PFSK-1 (cell line): ENCODE measurements at regions not wholly inside any gene's neighbourhood (a gene's known extent, or its start where the extent isn't known, plus 50 kb on each side); places are given as distances from the start of the nearest gene placed in this dataset.

Experiments
- FOXP2 ChIP-seq: optimal IDR thresholded peaks from 2 replicates; pipeline ENCODE3; 2011; ENCODE audit warnings: borderline replicate concordance, control low read depth, inconsistent platforms; ENCODE audit not compliant: insufficient read depth; ENCODE audit errors: extremely low read length, extremely low read depth
- POLR2AphosphoS5 ChIP-seq: IDR thresholded peaks from 2 replicates; pipeline ENCODE4 v1.6.1; 2012; ENCODE audit warnings: low read depth, mild to moderate bottlenecking, control low read depth, low read length, moderate library complexity
- REST ChIP-seq, 2 experiments: IDR thresholded peaks; 2 replicates each; pipeline versions ENCODE4 v1.6.1 to v1.8.0; 2011 to 2012; ENCODE audit warnings: low read depth in 2 of 2, low read length in 2 of 2, control low read depth in 1 of 2, inconsistent platforms in 1 of 2, mild to moderate bottlenecking in 1 of 2, moderate library complexity in 1 of 2; ENCODE audit not compliant: insufficient read depth in 1 of 2
- SIN3A ChIP-seq: IDR thresholded peaks from 2 replicates; pipeline ENCODE4 v1.6.1; 2012; ENCODE audit warnings: mild to moderate bottlenecking, low read length, moderate library complexity, borderline replicate concordance; ENCODE audit not compliant: insufficient read depth
- TAF1 ChIP-seq: IDR thresholded peaks from 2 replicates; pipeline ENCODE4 v1.6.1; 2012; ENCODE audit warnings: low read length, control low read depth, borderline replicate concordance; ENCODE audit not compliant: insufficient read depth

- TF ChIP-seq TAF1 (no peak), POLR2AphosphoS5 (no peak), SIN3A (no peak), FOXP2 (no peak), REST (IDR thresholded peaks at IDR 0.05; ENCODE audit: insufficient read depth in 1 of 2, low read depth in 2 of 2, low read length in 2 of 2) (no peak)
Measured at GRCh38 chr11:44409558-44410236, 99.8 kb upstream of the ALX4 start.

- TF ChIP-seq TAF1 (no peak), REST (IDR thresholded peaks at IDR 0.05; ENCODE audit: insufficient read depth in 1 of 2, low read depth in 2 of 2, low read length in 2 of 2) (no peak), FOXP2 (no peak), POLR2AphosphoS5 (no peak), SIN3A (no peak)
Measured at GRCh38 chr11:44416776-44417175, 106.8 kb upstream of the ALX4 start.

- TF ChIP-seq REST (IDR thresholded peaks at IDR 0.05; ENCODE audit: insufficient read depth in 1 of 2, low read depth in 2 of 2, low read length in 2 of 2) (no peak), TAF1 (no peak), FOXP2 (no peak), POLR2AphosphoS5 (no peak), SIN3A (no peak)
Measured at GRCh38 chr11:44417731-44418455, 108.0 kb upstream of the ALX4 start.

GRCh38 chr11:44418456-44418830, 108.5 kb upstream of the ALX4 start:
- TF ChIP-seq FOXP2 (no peak), SIN3A (no peak), REST (IDR thresholded peaks at IDR 0.05; ENCODE audit: insufficient read depth in 1 of 2, low read depth in 2 of 2, low read length in 2 of 2) (no peak), POLR2AphosphoS5 (no peak), TAF1 (no peak)
